A204.1 (cell line): ENCODE measurements at regions not wholly inside any gene's neighbourhood (a gene's known extent, or its start where the extent isn't known, plus 50 kb on each side); places are given as distances from the start of the nearest gene placed in this dataset.
A peak's percentile ranks its signal among the peaks of the same experiment; 100 is the strongest.
"Not testable (repeated sequence)": the region's sequence is repeated elsewhere in the genome, so short reads cannot be mapped to it uniquely, and the experiment has no call there.

ENCODE experiments used
- FAIRE-seq: peaks from 2 replicates; lab custom pipeline; 2012; peaks lifted over from hg19 to GRCh38; lab: Jason Lieb, UNC

DNA sequence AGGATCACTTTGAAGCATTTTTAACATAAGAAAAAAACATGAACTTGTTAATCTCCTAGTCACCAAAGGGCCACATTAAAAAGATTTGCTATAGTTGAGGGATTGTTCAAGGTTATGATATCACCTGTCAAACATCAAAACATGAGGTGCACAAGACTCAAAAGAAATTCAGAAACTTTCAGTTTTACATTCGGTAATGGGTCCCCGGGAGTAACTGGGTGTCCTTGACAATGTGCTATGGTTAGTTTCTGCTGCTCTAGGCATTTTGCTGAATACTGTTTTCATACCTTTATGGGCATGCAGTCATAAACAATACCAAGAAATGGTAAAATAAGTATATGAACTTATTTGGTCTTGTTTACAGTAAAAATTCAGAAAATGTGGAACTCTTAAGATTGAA, 92.8 kb upstream of the EDIL3 start:
- FAIRE-seq = no peak

DNA sequence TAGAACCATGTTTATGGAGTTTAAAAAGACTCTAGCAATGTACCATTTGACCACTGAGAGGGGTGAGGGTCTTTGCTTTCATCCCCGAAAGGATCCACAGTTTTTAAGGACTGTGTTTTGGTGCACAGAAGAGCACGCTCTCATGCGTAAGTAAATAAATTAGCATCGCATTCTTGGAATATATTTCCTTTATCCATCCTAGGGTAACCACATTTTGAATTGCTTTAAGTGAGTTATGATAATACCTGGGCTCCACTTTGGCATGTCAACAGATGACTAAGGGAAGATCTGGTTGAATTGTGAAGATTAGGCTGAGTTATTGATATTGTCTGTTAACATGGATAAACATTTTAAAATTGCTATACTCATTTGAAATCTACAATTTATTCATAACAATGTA, 89.4 kb upstream of the EDIL3 start:
- FAIRE-seq = no peak

DNA sequence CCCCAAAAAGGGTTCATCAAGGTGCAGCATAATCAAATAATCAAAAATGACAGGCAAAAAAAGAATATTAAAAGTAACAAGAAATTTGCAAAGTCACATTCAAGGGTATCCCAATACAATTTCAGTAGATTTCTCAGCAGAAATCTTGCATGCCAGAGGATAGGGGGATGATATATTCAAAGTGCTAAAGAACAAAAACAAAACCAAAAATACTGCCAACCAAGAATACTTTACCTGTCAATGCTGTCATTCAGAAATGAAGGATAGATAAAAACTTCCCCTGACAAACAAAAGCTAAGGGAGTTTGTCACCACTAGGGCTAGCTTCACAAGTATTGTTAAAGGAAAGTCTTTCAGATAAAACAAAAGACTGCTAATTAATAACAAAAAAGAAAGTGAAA, 68.7 kb upstream of the EDIL3 start:
- FAIRE-seq = no peak

DNA sequence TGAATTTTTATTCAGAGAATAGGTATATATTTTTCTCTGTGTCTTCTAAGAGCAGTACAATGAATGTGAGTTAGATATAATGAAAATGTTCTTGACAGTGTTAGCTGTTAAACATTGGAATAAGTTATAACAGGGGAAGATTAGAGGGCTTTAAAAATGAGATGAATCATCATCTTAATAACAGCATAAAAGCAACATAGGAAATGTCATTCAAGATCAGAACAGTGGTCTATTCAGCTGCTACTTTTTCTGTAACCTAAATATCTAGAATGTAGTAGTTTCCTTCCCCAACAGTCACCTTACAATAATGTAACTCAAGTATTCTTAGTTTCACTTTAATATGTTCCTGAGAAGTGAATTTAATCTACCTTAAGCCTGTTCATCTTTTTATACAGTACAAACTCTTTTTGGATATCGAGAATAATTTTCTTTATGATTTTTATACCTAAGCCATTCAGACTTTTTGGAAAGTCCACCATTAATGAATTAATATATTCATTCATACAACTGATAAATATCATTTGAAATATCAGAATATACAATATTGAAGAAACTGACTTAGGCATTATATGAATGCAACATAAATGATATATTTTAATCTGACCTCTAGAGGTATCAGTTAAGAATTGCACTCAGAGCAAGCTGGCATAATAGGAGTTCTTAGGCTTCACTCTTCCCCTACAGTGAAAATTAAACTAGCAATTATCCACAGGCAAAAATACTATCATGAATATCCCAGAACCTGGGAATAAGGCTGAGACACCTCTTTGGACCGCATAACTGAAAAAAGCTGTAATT, 66.1 kb upstream of the EDIL3 start:
- peak; percentile 93 for FAIRE-seq

DNA sequence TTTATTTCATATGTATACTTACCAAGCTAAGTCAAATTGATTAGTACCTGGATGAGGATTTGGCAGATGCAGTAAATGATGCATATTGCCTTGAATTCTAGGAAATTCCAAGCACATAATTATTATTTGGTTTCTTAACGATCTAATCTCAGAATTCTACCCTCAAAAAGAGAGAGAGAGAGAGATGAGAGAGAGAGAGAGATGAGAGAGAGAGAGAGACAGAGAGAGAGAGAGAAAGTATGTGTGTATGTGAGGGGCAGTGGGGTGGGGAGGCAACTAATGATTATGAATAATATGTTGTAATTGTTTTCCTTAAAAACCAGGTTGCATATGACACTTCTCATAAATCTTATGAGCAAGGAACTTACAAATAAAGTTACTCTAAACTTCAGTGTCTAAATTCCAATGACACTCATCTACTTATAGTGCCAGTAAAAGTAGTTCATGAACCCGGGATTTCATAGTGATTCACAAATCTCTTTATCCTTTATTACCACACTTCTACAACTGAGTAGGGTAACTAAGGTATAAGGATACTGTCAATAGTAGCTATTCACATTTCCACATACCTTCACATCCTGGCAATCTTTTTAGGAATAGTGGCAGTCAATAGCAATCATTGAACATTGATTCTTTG, 60.5 kb upstream of the EDIL3 start:
- no peak for FAIRE-seq

DNA sequence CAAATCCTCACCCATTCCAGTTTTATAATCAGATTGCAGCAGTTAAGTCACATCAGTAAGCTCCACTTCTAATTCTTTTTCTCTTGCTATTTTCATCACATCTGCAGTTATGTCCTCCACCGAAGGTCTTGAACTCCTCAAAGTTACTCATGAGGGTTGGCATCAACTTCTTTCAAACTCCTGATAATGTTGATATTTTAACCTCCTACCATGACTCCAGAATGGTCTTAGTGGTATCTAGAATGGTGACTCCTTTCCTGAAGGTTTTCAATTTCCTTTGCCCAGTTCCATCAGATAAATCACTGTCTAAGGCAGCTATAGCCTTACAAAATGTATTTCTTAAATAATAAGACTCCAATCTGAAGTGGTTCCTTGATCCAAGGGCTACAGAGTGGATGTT, 53.8 kb upstream of the EDIL3 start:
- FAIRE-seq = no peak

DNA sequence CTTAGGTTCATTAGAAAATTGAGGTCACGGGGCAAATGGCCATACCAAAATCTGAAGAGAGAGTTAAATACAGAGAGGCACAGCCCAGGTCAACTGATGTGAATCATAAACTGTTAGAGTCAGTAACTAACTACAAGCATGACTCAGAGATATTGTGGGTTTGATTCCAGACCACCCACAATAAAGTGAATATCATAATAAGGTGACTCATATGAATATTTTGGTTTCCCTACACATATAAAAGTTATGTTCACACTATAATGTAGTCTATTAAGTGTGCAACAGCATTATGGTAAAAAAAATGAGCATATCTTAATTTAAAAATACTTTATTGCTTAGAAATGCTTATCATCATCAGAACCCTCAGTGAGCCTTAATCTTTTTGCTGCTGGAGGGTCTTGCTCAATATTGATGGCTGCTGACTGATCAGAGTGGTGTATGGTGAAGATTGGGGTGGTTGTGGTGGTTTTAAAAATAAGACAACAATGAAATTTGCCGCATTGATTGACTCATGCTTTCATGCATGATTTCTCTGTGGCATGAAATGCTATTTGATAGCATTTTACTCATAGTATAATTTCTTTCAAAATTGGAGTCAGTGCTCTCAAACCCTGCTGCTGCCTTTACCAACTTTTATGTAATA, 53.1 kb upstream of the EDIL3 start:
- no peak for FAIRE-seq

DNA sequence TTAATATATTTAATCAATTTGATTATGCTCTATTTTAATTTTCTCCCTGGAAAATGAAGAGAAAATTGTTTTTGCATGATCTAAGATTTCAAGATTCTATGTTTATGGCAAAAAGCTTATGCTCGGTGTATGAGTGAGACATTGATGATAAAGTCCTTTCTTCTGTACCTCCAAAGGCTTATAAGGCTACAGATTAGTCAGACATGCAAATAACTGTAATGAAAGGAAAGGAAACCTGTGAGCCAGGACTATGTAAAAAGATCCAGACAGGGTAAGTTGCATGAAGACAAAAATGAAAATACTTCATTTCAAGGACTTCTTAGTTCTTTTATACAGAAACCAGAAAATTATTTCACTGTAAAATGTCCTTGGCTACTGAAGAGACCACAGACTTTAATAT, 52.2 kb upstream of the EDIL3 start:
- no peak for FAIRE-seq

DNA sequence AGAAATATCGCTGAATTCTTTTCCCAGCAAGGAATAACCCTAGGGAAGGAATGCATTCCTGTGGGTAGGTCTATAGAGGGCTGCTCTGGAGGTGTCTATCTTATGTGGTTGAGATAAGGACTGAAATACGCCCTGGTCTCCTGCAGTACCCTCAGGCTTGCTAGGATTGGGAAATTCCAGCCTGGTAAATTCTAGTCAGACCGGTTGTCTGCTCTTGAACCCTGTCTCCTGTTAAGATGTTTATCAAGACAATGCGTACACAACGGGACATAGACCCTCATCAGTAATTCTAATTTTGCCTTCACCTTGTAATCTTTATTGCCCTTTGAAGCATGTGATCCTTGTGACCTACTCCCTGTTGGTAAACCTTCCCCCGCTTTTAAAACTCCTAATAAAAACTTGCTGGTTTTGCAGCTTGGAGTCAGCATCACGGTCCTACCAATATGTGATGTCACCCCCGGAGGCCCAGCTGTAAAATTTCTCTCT, 51.2 kb upstream of the EDIL3 start:
- FAIRE-seq = not testable (repeated sequence)
